Peyer's patch (tissue), 4 donors: ENCODE measurements at regions not wholly inside any gene's neighbourhood (a gene's known extent, or its start where the extent isn't known, plus 50 kb on each side); places are given as distances from the start of the nearest gene placed in this dataset.

Source experiments
- CTCF ChIP-seq, 6 experiments: fragments of 450-650 bp in 4 of 6; fragments of 200-600 bp in 2 of 6; sonication (generic) in 1 of 6; IDR thresholded peaks; one replicate each; pipeline ENCODE4 v1.5.1; 2017 to 2019; ENCODE audit warnings: antibody characterized with exemption in 6 of 6, mild to moderate bottlenecking in 3 of 6, moderate library complexity in 1 of 6
- POLR2A ChIP-seq, 2 donors: fragments of 450-650 bp; IDR thresholded peaks; one replicate each; pipeline ENCODE4 v1.5.1; 2017; ENCODE audit warnings: antibody characterized with exemption in 2 of 2, mild to moderate bottlenecking in 2 of 2, moderate library complexity in 2 of 2

- no peak for TF ChIP-seq CTCF (IDR thresholded peaks at IDR 0.05)
- no peak for TF ChIP-seq POLR2A (IDR thresholded peaks at IDR 0.05)
Measured at GRCh38 chr15:97189162-97189780, 771.2 kb upstream of the ARRDC4 start.
